ENCODE measurements at regions not wholly inside any gene's neighbourhood (a gene's known extent, or its start where the extent isn't known, plus 50 kb on each side); places are given as distances from the start of the nearest gene placed in this dataset.

GRCh38 chr16:62620275-62620674 lies 584.0 kb upstream of the CDH8 start:
- H3K4me1 ChIP-seq, result no peaks in the 10 kb centered on the region
- Mint-ChIP-seq H3K27ac (ENCODE audit: unreplicated experiment) (no peak overlapping the region), H3K27me3 (ENCODE audit: insufficient read depth, unreplicated experiment) (no peaks in the 10 kb centered on the region), H3K9me3 (ENCODE audit: unreplicated experiment) (peaks cover 19% of the 10 kb centered on the region), H3K36me3 (ENCODE audit: insufficient read depth, unreplicated experiment) (no peaks in the 10 kb centered on the region), H3K4me1 (ENCODE audit: low read depth, unreplicated experiment) (no peaks in the 10 kb centered on the region), H3K4me3 (ENCODE audit: unreplicated experiment) (no peak overlapping the region)
- BruUV-seq (replicated peaks), result no TSS peak
- intact Hi-C loops (cut with micrococcal nuclease; ENCODE audit: unreplicated experiment), result no loop called here
- H3K36me3 ChIP-seq (ENCODE audit: control insufficient read depth, insufficient read depth, low read length), result no peaks in the 10 kb centered on the region
- POLR2A ChIA-PET, result no interaction called here
- H3K27me3 ChIP-seq (replicated peaks; ENCODE audit: control insufficient read depth, insufficient read depth, low read length), result no peaks in the 10 kb centered on the region
- no peak overlapping the region for H3K4me3 ChIP-seq (ENCODE audit: low read depth, low read length)
- DNase-seq, result no peak
- CTCF ChIA-PET, result no interaction called here
- TF ChIP-seq, protein P1, sequence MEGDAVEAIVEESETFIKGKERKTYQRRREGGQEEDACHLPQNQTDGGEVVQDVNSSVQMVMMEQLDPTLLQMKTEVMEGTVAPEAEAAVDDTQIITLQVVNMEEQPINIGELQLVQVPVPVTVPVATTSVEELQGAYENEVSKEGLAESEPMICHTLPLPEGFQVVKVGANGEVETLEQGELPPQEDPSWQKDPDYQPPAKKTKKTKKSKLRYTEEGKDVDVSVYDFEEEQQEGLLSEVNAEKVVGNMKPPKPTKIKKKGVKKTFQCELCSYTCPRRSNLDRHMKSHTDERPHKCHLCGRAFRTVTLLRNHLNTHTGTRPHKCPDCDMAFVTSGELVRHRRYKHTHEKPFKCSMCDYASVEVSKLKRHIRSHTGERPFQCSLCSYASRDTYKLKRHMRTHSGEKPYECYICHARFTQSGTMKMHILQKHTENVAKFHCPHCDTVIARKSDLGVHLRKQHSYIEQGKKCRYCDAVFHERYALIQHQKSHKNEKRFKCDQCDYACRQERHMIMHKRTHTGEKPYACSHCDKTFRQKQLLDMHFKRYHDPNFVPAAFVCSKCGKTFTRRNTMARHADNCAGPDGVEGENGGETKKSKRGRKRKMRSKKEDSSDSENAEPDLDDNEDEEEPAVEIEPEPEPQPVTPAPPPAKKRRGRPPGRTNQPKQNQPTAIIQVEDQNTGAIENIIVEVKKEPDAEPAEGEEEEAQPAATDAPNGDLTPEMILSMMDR (IDR thresholded peaks at IDR 0.05; ENCODE audit: insufficient read depth in 1 of 2, low read depth in 1 of 2, low read length in 1 of 2, severe bottlenecking in 1 of 2, unreplicated experiment in 1 of 2), result no peak
- H3K9me3 ChIP-seq, result no peaks in the 10 kb centered on the region

- no peaks in the 10 kb centered on the region for H3K4me1 Mint-ChIP-seq (ENCODE audit: low read depth, unreplicated experiment)
- no peaks in the 10 kb centered on the region for H3K36me3 Mint-ChIP-seq (ENCODE audit: insufficient read depth, unreplicated experiment)
- Histone ChIP-seq H3K4me1 (no peaks in the 10 kb centered on the region), H3K36me3 (ENCODE audit: control insufficient read depth, insufficient read depth, low read length) (no peaks in the 10 kb centered on the region), H3K9me3 (no peaks in the 10 kb centered on the region), H3K27me3 (replicated peaks; ENCODE audit: control insufficient read depth, insufficient read depth, low read length) (no peaks in the 10 kb centered on the region), H3K4me3 (ENCODE audit: low read depth, low read length) (no peak overlapping the region)
- intact Hi-C loops (cut with micrococcal nuclease; ENCODE audit: unreplicated experiment), result no loop called here
- H3K27me3 Mint-ChIP-seq (ENCODE audit: insufficient read depth, unreplicated experiment), result no peaks in the 10 kb centered on the region
- H3K27ac Mint-ChIP-seq (ENCODE audit: unreplicated experiment), result no peak overlapping the region
- H3K4me3 Mint-ChIP-seq (ENCODE audit: unreplicated experiment), result no peak overlapping the region
- CTCF ChIA-PET, result no interaction called here
- BruUV-seq (replicated peaks), result no TSS peak
- TF ChIP-seq, protein P1 (IDR thresholded peaks at IDR 0.05; ENCODE audit: insufficient read depth in 1 of 2, low read depth in 1 of 2, low read length in 1 of 2, severe bottlenecking in 1 of 2, unreplicated experiment in 1 of 2), result no peak
- no peak for DNase-seq
- POLR2A ChIA-PET, result no interaction called here
- H3K9me3 Mint-ChIP-seq (ENCODE audit: unreplicated experiment), result peaks cover 19% of the 10 kb centered on the region
These were observed 579.3 kb upstream of the CDH8 start for GRCh38 chr16:62615526-62615925.

GRCh38 chr16:62610291-62610690 lies 574.1 kb upstream of the CDH8 start:
- Mint-ChIP-seq H3K27me3 (ENCODE audit: insufficient read depth, unreplicated experiment) (peaks cover 3% of the 10 kb centered on the region), H3K4me1 (ENCODE audit: low read depth, unreplicated experiment) (no peaks in the 10 kb centered on the region), H3K4me3 (ENCODE audit: unreplicated experiment) (no peak overlapping the region), H3K27ac (ENCODE audit: unreplicated experiment) (no peak overlapping the region), H3K9me3 (ENCODE audit: unreplicated experiment) (no peaks in the 10 kb centered on the region), H3K36me3 (ENCODE audit: insufficient read depth, unreplicated experiment) (no peaks in the 10 kb centered on the region)
- ChIA-PET CTCF (interaction anchor here (0.6 kb wide), 1 partner anchor 640 kb away, joined by 3 read pairs; no protein-coding TSS in a partner anchor), POLR2A (no interaction called here)
- Histone ChIP-seq H3K9me3 (no peaks in the 10 kb centered on the region), H3K4me1 (no peaks in the 10 kb centered on the region), H3K4me3 (ENCODE audit: low read depth, low read length) (no peak overlapping the region), H3K36me3 (ENCODE audit: control insufficient read depth, insufficient read depth, low read length) (no peaks in the 10 kb centered on the region), H3K27me3 (replicated peaks; ENCODE audit: control insufficient read depth, insufficient read depth, low read length) (no peaks in the 10 kb centered on the region)
- TF ChIP-seq, protein P1 (IDR thresholded peaks at IDR 0.05; ENCODE audit: insufficient read depth in 1 of 2, low read depth in 1 of 2, low read length in 1 of 2, severe bottlenecking in 1 of 2, unreplicated experiment in 1 of 2), result no peak
- intact Hi-C loops (cut with micrococcal nuclease; ENCODE audit: unreplicated experiment), result no loop called here
- no TSS peak for BruUV-seq (replicated peaks)
- no peak for DNase-seq
